ENCODE measurements at regions not wholly inside any gene's neighbourhood (a gene's known extent, or its start where the extent isn't known, plus 50 kb on each side); places are given as distances from the start of the nearest gene placed in this dataset.

- no peaks in the 10 kb centered on the region for H3K36me3 ChIP-seq (ENCODE audit: control insufficient read depth in 1 of 2, insufficient read depth in 2 of 2, low read depth in 1 of 2, low read length in 2 of 2)
- H3K27me3 ChIP-seq (ENCODE audit: control insufficient read depth in 1 of 2, insufficient read depth in 1 of 2, low read length in 2 of 2) = no peaks in the 10 kb centered on the region
- H2AK5ac ChIP-seq (ENCODE audit: low read length, severe bottlenecking) = no peak overlapping the region
- no peak overlapping the region for H4K8ac ChIP-seq (ENCODE audit: low read length)
- H3K23ac ChIP-seq (ENCODE audit: low read length in 2 of 2) = no peak overlapping the region
- no peak overlapping the region for H2BK5ac ChIP-seq (ENCODE audit: low read depth, low read length, poor library complexity, severe bottlenecking)
- no peaks in the 10 kb centered on the region for H3K79me1 ChIP-seq (replicated peaks; ENCODE audit: low read length, poor library complexity, severe bottlenecking)
- H3K9ac ChIP-seq (ENCODE audit: low read length) = no peak overlapping the region
- H2BK120ac ChIP-seq (ENCODE audit: low read depth, low read length) = no peak overlapping the region
- no peak overlapping the region for H2AFZ ChIP-seq (ENCODE audit: low read depth, low read length)
- no peak overlapping the region for H3K4me3 ChIP-seq (ENCODE audit: insufficient read depth in 1 of 2, low read depth in 1 of 2, low read length in 2 of 2)
- no peak overlapping the region for H3K4ac ChIP-seq (ENCODE audit: low read depth in 1 of 2, low read length in 2 of 2)
- no peak overlapping the region for H3K27ac ChIP-seq (ENCODE audit: low read length, poor library complexity, severe bottlenecking)
- H2BK12ac ChIP-seq (ENCODE audit: low read length in 2 of 2) = no peak overlapping the region
- H3K4me1 ChIP-seq (ENCODE audit: control insufficient read depth, insufficient read depth, low read depth, low read length) = no peaks in the 10 kb centered on the region
- peak overlapping the region; percentile 22 for H3K4me2 ChIP-seq (ENCODE audit: low read length, poor library complexity, severe bottlenecking)
- 61% methylated on average over 1 of the region's 1 CpG for WGBS
- H3K18ac ChIP-seq (ENCODE audit: low read depth in 1 of 2, low read length in 2 of 2) = no peak overlapping the region
- H3K9me3 ChIP-seq (ENCODE audit: control insufficient read depth, low read length) = no peaks in the 10 kb centered on the region
- H2BK15ac ChIP-seq (ENCODE audit: low read depth, poor library complexity, severe bottlenecking) = no peak overlapping the region
- no peak overlapping the region for H4K91ac ChIP-seq (ENCODE audit: low read length)
- no peak overlapping the region for H3K14ac ChIP-seq (ENCODE audit: low read length in 2 of 2)
- DNase-seq = no peak
Measured at GRCh38 chr9:119577881-119578280, 208.6 kb upstream of the BRINP1 start.

GRCh38 chr9:119559986-119560385 lies 190.8 kb upstream of the BRINP1 start:
- Histone ChIP-seq H2BK120ac (ENCODE audit: low read depth, low read length) (no peak overlapping the region), H3K9me3 (ENCODE audit: control insufficient read depth, low read length) (no peaks in the 10 kb centered on the region), H3K27me3 (ENCODE audit: control insufficient read depth in 1 of 2, insufficient read depth in 1 of 2, low read length in 2 of 2) (peaks cover 3 to 10% of the 10 kb centered on the region in 2 experiments), H3K79me1 (replicated peaks; ENCODE audit: low read length, poor library complexity, severe bottlenecking) (no peaks in the 10 kb centered on the region), H3K4me3 (ENCODE audit: insufficient read depth in 1 of 2, low read depth in 1 of 2, low read length in 2 of 2) (no peak overlapping the region), H3K27ac (ENCODE audit: low read length, poor library complexity, severe bottlenecking) (no peak overlapping the region), H3K36me3 (ENCODE audit: control insufficient read depth in 1 of 2, insufficient read depth in 2 of 2, low read depth in 1 of 2, low read length in 2 of 2) (no peaks in the 10 kb centered on the region), H3K23ac (ENCODE audit: low read length in 2 of 2) (no peak overlapping the region), H3K4ac (ENCODE audit: low read depth in 1 of 2, low read length in 2 of 2) (no peak overlapping the region), H3K14ac (ENCODE audit: low read length in 2 of 2) (no peak overlapping the region), H3K9ac (ENCODE audit: low read length) (no peak overlapping the region), H4K91ac (ENCODE audit: low read length) (no peak overlapping the region), H2BK15ac (ENCODE audit: low read depth, poor library complexity, severe bottlenecking) (no peak overlapping the region), H3K4me2 (ENCODE audit: low read length, poor library complexity, severe bottlenecking) (no peak overlapping the region), H2BK5ac (ENCODE audit: low read depth, low read length, poor library complexity, severe bottlenecking) (no peak overlapping the region), H2AK5ac (ENCODE audit: low read length, severe bottlenecking) (no peak overlapping the region), H4K8ac (ENCODE audit: low read length) (no peak overlapping the region), H3K18ac (ENCODE audit: low read depth in 1 of 2, low read length in 2 of 2) (no peak overlapping the region), H3K4me1 (ENCODE audit: control insufficient read depth, insufficient read depth, low read depth, low read length) (peaks cover 5% of the 10 kb centered on the region), H2BK12ac (ENCODE audit: low read length in 2 of 2) (no peak overlapping the region), H2AFZ (ENCODE audit: low read depth, low read length) (no peak overlapping the region)
- DNase-seq = no peak
- 19% methylated on average over 2 of the region's 5 CpGs for WGBS

- Histone ChIP-seq H3K9ac (ENCODE audit: low read length) (no peak overlapping the region), H3K27ac (ENCODE audit: low read length, poor library complexity, severe bottlenecking) (no peak overlapping the region), H2BK15ac (ENCODE audit: low read depth, poor library complexity, severe bottlenecking) (no peak overlapping the region), H3K4me3 (ENCODE audit: insufficient read depth in 1 of 2, low read depth in 1 of 2, low read length in 2 of 2) (no peak overlapping the region), H2BK120ac (ENCODE audit: low read depth, low read length) (no peak overlapping the region), H4K91ac (ENCODE audit: low read length) (no peak overlapping the region), H3K4me1 (ENCODE audit: control insufficient read depth, insufficient read depth, low read depth, low read length) (peaks cover 5% of the 10 kb centered on the region), H3K14ac (ENCODE audit: low read length in 2 of 2) (no peak overlapping the region), H2AK5ac (ENCODE audit: low read length, severe bottlenecking) (no peak overlapping the region), H4K8ac (ENCODE audit: low read length) (no peak overlapping the region), H3K18ac (ENCODE audit: low read depth in 1 of 2, low read length in 2 of 2) (no peak overlapping the region), H3K4ac (ENCODE audit: low read depth in 1 of 2, low read length in 2 of 2) (no peak overlapping the region), H2AFZ (ENCODE audit: low read depth, low read length) (no peak overlapping the region), H3K4me2 (ENCODE audit: low read length, poor library complexity, severe bottlenecking) (no peak overlapping the region), H3K36me3 (ENCODE audit: control insufficient read depth in 1 of 2, insufficient read depth in 2 of 2, low read depth in 1 of 2, low read length in 2 of 2) (no peaks in the 10 kb centered on the region), H2BK12ac (ENCODE audit: low read length in 2 of 2) (no peak overlapping the region), H3K9me3 (ENCODE audit: control insufficient read depth, low read length) (no peaks in the 10 kb centered on the region), H2BK5ac (ENCODE audit: low read depth, low read length, poor library complexity, severe bottlenecking) (no peak overlapping the region), H3K79me1 (replicated peaks; ENCODE audit: low read length, poor library complexity, severe bottlenecking) (no peaks in the 10 kb centered on the region), H3K23ac (ENCODE audit: low read length in 2 of 2) (no peak overlapping the region), H3K27me3 (ENCODE audit: control insufficient read depth in 1 of 2, insufficient read depth in 1 of 2, low read length in 2 of 2) (peaks cover 3 to 10% of the 10 kb centered on the region in 2 experiments)
- no peak for DNase-seq
Measured at GRCh38 chr9:119559056-119559455, 189.8 kb upstream of the BRINP1 start.

GRCh38 chr9:119556129-119556875 lies 187.1 kb upstream of the BRINP1 start:
- Histone ChIP-seq H3K27me3 (ENCODE audit: control insufficient read depth in 1 of 2, insufficient read depth in 1 of 2, low read length in 2 of 2) (peaks cover 3 to 5% of the 10 kb centered on the region in 2 experiments), H2AFZ (ENCODE audit: low read depth, low read length) (peak overlapping the region; percentile 8)
- 21% methylated on average over 31 of the region's 31 CpGs for WGBS

More at GRCh38 chr9:119556129-119556875, 187.1 kb upstream of the BRINP1 start:
- Histone ChIP-seq H4K91ac (ENCODE audit: low read length) (no peak overlapping the region), H3K79me1 (replicated peaks; ENCODE audit: low read length, poor library complexity, severe bottlenecking) (no peaks in the 10 kb centered on the region), H2BK12ac (ENCODE audit: low read length in 2 of 2) (no peak overlapping the region), H3K9me3 (ENCODE audit: control insufficient read depth, low read length) (no peaks in the 10 kb centered on the region), H2BK5ac (ENCODE audit: low read depth, low read length, poor library complexity, severe bottlenecking) (no peak overlapping the region), H2BK15ac (ENCODE audit: low read depth, poor library complexity, severe bottlenecking) (no peak overlapping the region), H3K4me2 (ENCODE audit: low read length, poor library complexity, severe bottlenecking) (peak overlapping the region; percentile 93), H3K23ac (ENCODE audit: low read length in 2 of 2) (no peak overlapping the region), H2BK120ac (ENCODE audit: low read depth, low read length) (no peak overlapping the region), H3K18ac (ENCODE audit: low read depth in 1 of 2, low read length in 2 of 2) (no peak overlapping the region), H3K4me3 (ENCODE audit: insufficient read depth in 1 of 2, low read depth in 1 of 2, low read length in 2 of 2) (peak overlapping the region; percentile 34 to 64), H2AK5ac (ENCODE audit: low read length, severe bottlenecking) (no peak overlapping the region), H3K14ac (ENCODE audit: low read length in 2 of 2) (no peak overlapping the region), H3K27ac (ENCODE audit: low read length, poor library complexity, severe bottlenecking) (no peak overlapping the region), H4K8ac (ENCODE audit: low read length) (peak overlapping the region; percentile 9), H3K4me1 (ENCODE audit: control insufficient read depth, insufficient read depth, low read depth, low read length) (peaks cover 5% of the 10 kb centered on the region), H3K4ac (ENCODE audit: low read depth in 1 of 2, low read length in 2 of 2) (no peak overlapping the region), H3K9ac (ENCODE audit: low read length) (peak overlapping the region; percentile 50), H3K36me3 (ENCODE audit: control insufficient read depth in 1 of 2, insufficient read depth in 2 of 2, low read depth in 1 of 2, low read length in 2 of 2) (no peaks in the 10 kb centered on the region)
- peak; percentile 46 for DNase-seq

Data from mesenchymal stem cell (in vitro differentiated cells and primary cell).